Neural cell (in vitro differentiated cells): ENCODE measurements at regions not wholly inside any gene's neighbourhood (a gene's known extent, or its start where the extent isn't known, plus 50 kb on each side); places are given as distances from the start of the nearest gene placed in this dataset.

ENCODE experiments used
- CTCF ChIP-seq: fragments of 450-650 bp; IDR thresholded peaks from 2 replicates; pipeline ENCODE4 v1.5.1; 2014; ENCODE audit warnings: antibody characterized with exemption, mild to moderate bottlenecking, moderate library complexity; ENCODE audit not compliant: poor library complexity, severe bottlenecking
- EP300 ChIP-seq: fragments of 450-650 bp; conservative IDR thresholded peaks from 2 replicates; pipeline ENCODE4 v1.6.1; 2014; ENCODE audit warnings: antibody characterized with exemption, mild to moderate bottlenecking, moderate library complexity; ENCODE audit not compliant: poor library complexity, severe bottlenecking
- EZH2 ChIP-seq: fragments of 200-600, 300-800 bp; shearing (Covaris generic), sonication (generic); IDR thresholded peaks from 2 replicates; pipeline ENCODE4 v1.6.1; 2014; ENCODE audit warnings: antibody characterized with exemption, low read length, borderline replicate concordance, mild to moderate bottlenecking; ENCODE audit not compliant: insufficient read depth, poor library complexity, severe bottlenecking
- MXI1 ChIP-seq: fragments of 450-650 bp; conservative IDR thresholded peaks from 2 replicates; pipeline ENCODE4 v1.6.1; 2014; ENCODE audit warnings: antibody characterized with exemption, mild to moderate bottlenecking; ENCODE audit not compliant: poor library complexity, severe bottlenecking
- POLR2AphosphoS5 ChIP-seq: IDR thresholded peaks from 2 replicates; pipeline ENCODE4 v1.6.1; 2012
- RAD21 ChIP-seq: fragments of 450-650 bp; conservative IDR thresholded peaks from 2 replicates; pipeline ENCODE4 v1.6.1; 2014; ENCODE audit warnings: antibody characterized with exemption, mild to moderate bottlenecking, moderate library complexity
- REST ChIP-seq: IDR thresholded peaks from 2 replicates; pipeline ENCODE4 v1.6.1; 2012; ENCODE audit warnings: borderline replicate concordance
- SMC3 ChIP-seq: fragments of 450-650 bp; conservative IDR thresholded peaks from 2 replicates; pipeline ENCODE4 v1.6.1; 2014; ENCODE audit warnings: antibody characterized with exemption, mild to moderate bottlenecking, moderate library complexity; ENCODE audit not compliant: poor library complexity
- TAF1 ChIP-seq: IDR thresholded peaks from 2 replicates; pipeline ENCODE4 v1.6.1; 2012; ENCODE audit warnings: low read depth

GRCh38 chr3:10644189-10644588, 138.8 kb upstream of the ATP2B2 start:
- TF ChIP-seq CTCF: no peak
- no peak for TF ChIP-seq EZH2
- TF ChIP-seq REST: no peak
- TF ChIP-seq RAD21: no peak
- no peak for TF ChIP-seq EP300
- TF ChIP-seq SMC3: no peak
- TF ChIP-seq POLR2AphosphoS5: no peak
- no peak for TF ChIP-seq MXI1
- TF ChIP-seq TAF1: no peak
